Adrenal gland (tissue), 9 donors: ENCODE measurements at regions not wholly inside any gene's neighbourhood (a gene's known extent, or its start where the extent isn't known, plus 50 kb on each side); places are given as distances from the start of the nearest gene placed in this dataset.

Source experiments
- DNase-seq, 7 donors: peaks; one replicate each; pipeline ENCODE4 v3.0.0-alpha.2; 2019 to 2020
- H3K27ac ChIP-seq, 5 donors: fragments of 200-600 bp; sonication (generic) in 4 of 5; 1 replicate in 3 of 5; 2 replicates in 2 of 5; pipeline versions ENCODE4 v1.5.1 to v1.8.0; 2016 to 2020; ENCODE audit warnings: mild to moderate bottlenecking in 1 of 5
- H3K27me3 ChIP-seq: fragments of 200-600 bp; 2 replicates; pipeline ENCODE4 v1.8.0; 2021
- H3K36me3 ChIP-seq, 2 donors: fragments of 200-600 bp; replicated peaks in 1 of 2; 1 replicate in 1 of 2; 2 replicates in 1 of 2; pipeline versions ENCODE4 v1.5.1 to v1.8.0; 2018 to 2022
- H3K4me1 ChIP-seq, 2 donors: fragments of 200-600 bp; replicated peaks in 1 of 2; 1 replicate in 1 of 2; 2 replicates in 1 of 2; pipeline versions ENCODE4 v1.5.1 to v1.8.0; 2018 to 2021
- H3K4me3 ChIP-seq, 4 donors: fragments of 200-600 bp; sonication (generic) in 3 of 4; one replicate each; pipeline ENCODE4 v1.5.1; 2016 to 2018
- H3K9me3 ChIP-seq, 3 donors: fragments of 200-600 bp; sonication (generic) in 1 of 3; replicated peaks in 1 of 3; 1 replicate in 2 of 3; 2 replicates in 1 of 3; pipeline versions ENCODE4 v1.5.1 to v1.8.0; 2016 to 2021
- POLR2A ChIP-seq, 2 donors: fragments of 450-650 bp; IDR thresholded peaks; one replicate each; pipeline ENCODE4 v1.6.1; 2017; ENCODE audit warnings: antibody characterized with exemption in 2 of 2, mild to moderate bottlenecking in 2 of 2, moderate library complexity in 1 of 2
- WGBS, 4 donors: extraction: QIAGEN DNeasy Blood & Tissue Kit in 2 of 4; methylation state at CpG; one replicate each; pipeline versions ENCODE4 v1.1.5 to v1.1.7; 2013 to 2017; 5-methylcytosine and 5-hydroxymethylcytosine counted together
- intact Hi-C, 2 donors: fragments of 100-400 bp; cut with DNase I; formaldehyde crosslinking; loops; one replicate each; pipeline versions ENCODE4 v1.14.1 to v1.15.0; 2022 to 2023
- TF ChIP-seq, protein P1 (sequence below), 6 experiments: fragments of 450-650 bp in 4 of 6; fragments of 200-600 bp in 2 of 6; sonication (generic) in 1 of 6; IDR thresholded peaks; 1 replicate in 5 of 6; 2 replicates in 1 of 6; pipeline versions ENCODE4 v1.5.1 to v1.8.0; 2016 to 2021; ENCODE audit warnings: antibody characterized with exemption in 6 of 6, mild to moderate bottlenecking in 2 of 6, moderate library complexity in 1 of 6
- donor health status: healthy with polysubstance abuse.
- donor health status: Bipolar disorder and iron deficiency.
- donor health status: DM: yes; HTN: yes; CAD: no.
- donor health status: DM: no; HTN: no; CAD: no.
- donor health status: DM: no; HTN: no; CAD: no.

DNA sequence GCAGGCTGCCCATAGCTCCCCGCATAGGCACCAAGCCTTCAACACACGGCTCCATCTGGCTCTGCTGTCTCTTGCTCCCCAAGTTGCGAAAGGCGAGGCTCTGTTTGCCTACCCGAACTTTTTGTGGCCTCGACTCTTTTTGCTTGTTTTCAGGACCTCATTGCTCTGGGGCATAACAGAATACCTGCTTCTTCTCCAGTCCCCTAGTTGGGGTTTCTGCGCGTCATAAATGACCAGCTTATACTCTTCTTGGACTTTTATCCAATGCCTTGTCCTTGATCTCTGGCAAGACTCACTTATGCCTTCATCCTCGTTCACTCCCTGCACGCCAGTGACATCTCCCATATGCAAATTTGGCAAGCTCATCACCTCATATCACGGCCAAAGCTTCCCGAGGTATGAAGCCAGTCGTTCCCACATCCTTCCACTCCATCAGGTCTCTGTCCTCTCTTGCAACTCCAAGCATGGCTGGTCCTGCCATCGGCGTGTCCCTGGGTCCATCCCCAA, 238.8 kb upstream of the ADAMTS16 start:
- Histone ChIP-seq H3K27me3 (peaks cover 5% of the 10 kb centered on the region), H3K4me1 (no peaks in the 10 kb centered on the region), H3K9me3 (no peaks in the 10 kb centered on the region), H3K4me3 (no peak overlapping the region), H3K36me3 (no peaks in the 10 kb centered on the region), H3K27ac (no peak overlapping the region)
- intact Hi-C loops = no loop called here
- no peak for TF ChIP-seq POLR2A (IDR thresholded peaks at IDR 0.05)
- TF ChIP-seq, protein P1, sequence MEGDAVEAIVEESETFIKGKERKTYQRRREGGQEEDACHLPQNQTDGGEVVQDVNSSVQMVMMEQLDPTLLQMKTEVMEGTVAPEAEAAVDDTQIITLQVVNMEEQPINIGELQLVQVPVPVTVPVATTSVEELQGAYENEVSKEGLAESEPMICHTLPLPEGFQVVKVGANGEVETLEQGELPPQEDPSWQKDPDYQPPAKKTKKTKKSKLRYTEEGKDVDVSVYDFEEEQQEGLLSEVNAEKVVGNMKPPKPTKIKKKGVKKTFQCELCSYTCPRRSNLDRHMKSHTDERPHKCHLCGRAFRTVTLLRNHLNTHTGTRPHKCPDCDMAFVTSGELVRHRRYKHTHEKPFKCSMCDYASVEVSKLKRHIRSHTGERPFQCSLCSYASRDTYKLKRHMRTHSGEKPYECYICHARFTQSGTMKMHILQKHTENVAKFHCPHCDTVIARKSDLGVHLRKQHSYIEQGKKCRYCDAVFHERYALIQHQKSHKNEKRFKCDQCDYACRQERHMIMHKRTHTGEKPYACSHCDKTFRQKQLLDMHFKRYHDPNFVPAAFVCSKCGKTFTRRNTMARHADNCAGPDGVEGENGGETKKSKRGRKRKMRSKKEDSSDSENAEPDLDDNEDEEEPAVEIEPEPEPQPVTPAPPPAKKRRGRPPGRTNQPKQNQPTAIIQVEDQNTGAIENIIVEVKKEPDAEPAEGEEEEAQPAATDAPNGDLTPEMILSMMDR (IDR thresholded peaks at IDR 0.05) = no peak
- DNase-seq = no peak
- WGBS, 4 donors = 70 to 74% (median 73%) methylated on average over 15 of the region's 15 CpGs

DNA sequence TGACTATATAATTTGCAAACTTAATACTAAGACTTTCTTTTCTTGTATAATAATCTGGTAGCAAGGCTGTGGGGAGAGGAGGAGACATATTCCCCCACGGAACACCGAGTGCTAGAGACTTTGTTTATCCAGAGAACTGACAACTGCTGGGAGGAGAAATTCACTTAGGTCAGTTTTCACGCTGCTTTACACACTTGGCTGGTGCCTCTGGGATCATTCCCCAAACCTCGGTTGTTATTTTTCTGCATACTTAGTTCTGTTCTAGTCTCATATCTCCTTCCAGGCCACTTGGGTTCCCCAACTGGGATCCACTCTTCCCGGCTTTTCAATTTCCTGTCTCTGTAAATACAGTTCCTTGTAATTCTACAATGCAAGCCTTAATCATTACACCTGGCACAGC, 238.2 kb upstream of the ADAMTS16 start:
- no peak for DNase-seq
- H3K4me1 ChIP-seq = no peaks in the 10 kb centered on the region
- H3K27ac ChIP-seq = no peak overlapping the region
- intact Hi-C loops = no loop called here
- H3K9me3 ChIP-seq = no peaks in the 10 kb centered on the region
- H3K27me3 ChIP-seq = peaks cover 5% of the 10 kb centered on the region
- TF ChIP-seq POLR2A (IDR thresholded peaks at IDR 0.05) = no peak
- TF ChIP-seq, protein P1 (IDR thresholded peaks at IDR 0.05) = no peak
- WGBS, 4 donors = 48 to 65% (median 58%) methylated on average over 5 of the region's 5 CpGs
- H3K36me3 ChIP-seq = no peaks in the 10 kb centered on the region
- H3K4me3 ChIP-seq = no peak overlapping the region

DNA sequence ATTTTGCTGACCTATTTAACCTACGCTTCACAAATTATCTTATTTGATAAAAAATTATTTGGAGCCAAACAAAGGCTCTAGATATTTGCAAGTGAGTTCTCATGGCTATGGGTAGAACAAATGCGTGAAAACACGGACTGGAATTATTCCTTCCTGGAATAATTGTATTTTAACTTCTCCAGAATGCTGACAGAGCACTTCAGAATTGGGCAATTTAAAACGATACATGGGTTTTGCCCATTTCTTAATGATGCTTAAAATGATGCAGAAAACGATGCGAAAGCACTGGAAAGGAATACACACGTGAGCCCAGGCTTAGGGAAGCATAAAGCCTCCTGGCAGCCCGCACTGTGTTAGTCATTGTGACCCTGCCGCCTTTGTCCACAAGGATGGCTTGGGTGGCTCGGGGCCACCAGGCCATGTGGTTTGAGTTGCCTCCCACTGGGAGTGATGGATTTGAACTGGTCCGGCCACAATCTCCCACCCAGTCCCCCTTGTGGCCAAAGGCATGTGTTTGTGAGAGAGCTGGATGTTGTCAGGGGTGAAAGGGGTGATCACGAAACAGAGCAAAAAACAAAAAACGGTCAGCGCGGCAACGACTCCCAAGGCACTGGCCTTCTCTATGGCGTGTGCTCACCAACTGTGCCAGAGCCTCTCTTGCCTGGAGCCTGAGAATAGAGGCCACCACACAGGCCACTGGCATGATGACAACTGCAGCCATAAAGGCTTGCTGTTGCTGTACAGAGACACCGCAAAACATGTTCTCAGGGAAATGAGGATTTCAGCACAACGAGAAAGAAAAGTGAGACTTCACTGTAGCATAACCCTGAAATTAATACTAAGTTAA, 234.2 kb upstream of the ADAMTS16 start:
- no peak overlapping the region for H3K27ac ChIP-seq
- intact Hi-C loops = no loop called here
- WGBS, 4 donors = 63 to 78% (median 72%) methylated on average over 19 of the region's 19 CpGs
- H3K27me3 ChIP-seq = no peaks in the 10 kb centered on the region
- peak in 2 of 7 donors; percentile 5 to 58 for DNase-seq
- H3K9me3 ChIP-seq = no peaks in the 10 kb centered on the region
- H3K36me3 ChIP-seq = no peaks in the 10 kb centered on the region
- TF ChIP-seq POLR2A (IDR thresholded peaks at IDR 0.05) = no peak
- H3K4me1 ChIP-seq = no peaks in the 10 kb centered on the region
- no peak overlapping the region for H3K4me3 ChIP-seq

DNA sequence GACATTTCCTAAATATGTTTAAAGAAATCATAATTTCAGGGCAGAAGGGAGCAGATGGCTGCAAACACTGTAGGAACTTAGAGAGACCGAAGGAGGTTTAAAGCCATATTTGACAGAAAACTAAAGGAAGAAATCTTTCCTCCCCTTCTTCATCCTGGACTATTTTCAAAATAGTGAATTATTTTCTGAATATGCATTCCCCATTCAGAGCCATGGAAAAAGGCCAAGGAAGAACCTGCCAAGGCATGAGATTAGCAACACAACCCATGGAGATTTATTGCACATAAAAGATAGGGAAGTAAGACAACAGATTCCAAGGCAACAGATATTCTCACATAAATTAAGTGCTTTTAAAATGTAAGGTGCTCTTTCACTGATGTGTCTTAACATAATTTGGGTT, 233.3 kb upstream of the ADAMTS16 start:
- Histone ChIP-seq H3K27ac (no peak overlapping the region), H3K4me1 (no peaks in the 10 kb centered on the region), H3K36me3 (no peaks in the 10 kb centered on the region), H3K9me3 (no peaks in the 10 kb centered on the region), H3K27me3 (no peaks in the 10 kb centered on the region), H3K4me3 (no peak overlapping the region)
- 44 to 56% (median 49%) methylated on average over 1 of the region's 1 CpG for WGBS, 4 donors
- DNase-seq = peak in 3 of 7 donors; percentile 29 to 37 (median 37)
- no peak for TF ChIP-seq POLR2A (IDR thresholded peaks at IDR 0.05)
- TF ChIP-seq, protein P1 (IDR thresholded peaks at IDR 0.05) = no peak
- intact Hi-C loops = no loop called here
